ENCODE measurements at regions not wholly inside any gene's neighbourhood (a gene's known extent, or its start where the extent isn't known, plus 50 kb on each side); places are given as distances from the start of the nearest gene placed in this dataset.

GRCh38 chr3:8283193-8283592 lies 218.4 kb upstream of the LMCD1 start:
- no peak for TF ChIP-seq CTCF (IDR thresholded peaks at IDR 0.05)
- TF ChIP-seq EP300 (IDR thresholded peaks at IDR 0.05) = no peak
- TF ChIP-seq POLR2AphosphoS5 (IDR thresholded peaks at IDR 0.05) = no peak

Data from stomach (tissue), 4 donors.